ENCODE measurements at regions not wholly inside any gene's neighbourhood (a gene's known extent, or its start where the extent isn't known, plus 50 kb on each side); places are given as distances from the start of the nearest gene placed in this dataset.
A peak's percentile ranks its signal among the peaks of the same experiment; 100 is the strongest.

- H3K27ac ChIP-seq (ENCODE audit: low read depth, low read length, poor library complexity, severe bottlenecking): no peak overlapping the region
- no peak for DNase-seq (ENCODE audit: low spot score)
- H3K4me3 ChIP-seq (ENCODE audit: low read depth, low read length, poor library complexity, severe bottlenecking): no peak overlapping the region
- H3K36me3 ChIP-seq (ENCODE audit: insufficient read depth, low read length, poor library complexity, severe bottlenecking): no peaks in the 10 kb centered on the region
- intact Hi-C loops (cut with micrococcal nuclease; ENCODE audit: unreplicated experiment): loop anchor here (10.0 kb wide), 1 partner anchor 195 kb away; no protein-coding TSS in a partner anchor
- H3K4me1 ChIP-seq (ENCODE audit: insufficient read depth, low read length, poor library complexity, severe bottlenecking): no peaks in the 10 kb centered on the region
- no TSS peak for BruUV-seq (replicated peaks)
- ChIA-PET CTCF (no interaction called here), POLR2A (ENCODE audit: low non-redundant PET) (no interaction called here)
- no peaks in the 10 kb centered on the region for H3K9me3 ChIP-seq (ENCODE audit: low read depth, low read length, poor library complexity, severe bottlenecking)
- H3K27me3 ChIP-seq (replicated peaks; ENCODE audit: insufficient read depth, low read depth, low read length, poor library complexity): no peaks in the 10 kb centered on the region
- TF ChIP-seq EZH2 (IDR thresholded peaks at IDR 0.05; ENCODE audit: borderline replicate concordance, low read depth, low read length, poor library complexity, severe bottlenecking): no peak
- no peak for TF ChIP-seq CTCF (conservative IDR thresholded peaks at IDR 0.05; ENCODE audit: low read depth, low read length)
Measured at GRCh38 chr14:86050072-86050683, 520.2 kb downstream of the FLRT2 start.

- no peaks in the 10 kb centered on the region for H3K36me3 ChIP-seq (ENCODE audit: insufficient read depth, low read length, poor library complexity, severe bottlenecking)
- POLR2A ChIA-PET (ENCODE audit: low non-redundant PET): no interaction called here
- CTCF ChIA-PET: no interaction called here
- no peak for TF ChIP-seq EZH2 (IDR thresholded peaks at IDR 0.05; ENCODE audit: borderline replicate concordance, low read depth, low read length, poor library complexity, severe bottlenecking)
- no peak for TF ChIP-seq CTCF (conservative IDR thresholded peaks at IDR 0.05; ENCODE audit: low read depth, low read length)
- intact Hi-C loops (cut with micrococcal nuclease; ENCODE audit: unreplicated experiment): no loop called here
- no peaks in the 10 kb centered on the region for H3K27me3 ChIP-seq (replicated peaks; ENCODE audit: insufficient read depth, low read depth, low read length, poor library complexity)
- no peaks in the 10 kb centered on the region for H3K4me1 ChIP-seq (ENCODE audit: insufficient read depth, low read length, poor library complexity, severe bottlenecking)
- BruUV-seq (replicated peaks): no TSS peak
- H3K4me3 ChIP-seq (ENCODE audit: low read depth, low read length, poor library complexity, severe bottlenecking): no peak overlapping the region
- no peak overlapping the region for H3K27ac ChIP-seq (ENCODE audit: low read depth, low read length, poor library complexity, severe bottlenecking)
- DNase-seq (ENCODE audit: low spot score): no peak
- no peaks in the 10 kb centered on the region for H3K9me3 ChIP-seq (ENCODE audit: low read depth, low read length, poor library complexity, severe bottlenecking)
Measured at GRCh38 chr14:86039176-86039575, 509.2 kb downstream of the FLRT2 start.

GRCh38 chr14:86038387-86039042, 508.6 kb downstream of the FLRT2 start:
- CTCF ChIA-PET: interaction anchor here (0.5 kb wide), 1 partner anchor 1999 kb away, joined by 5 read pairs; no protein-coding TSS in a partner anchor
- TF ChIP-seq CTCF (conservative IDR thresholded peaks at IDR 0.05; ENCODE audit: low read depth, low read length) (peak; percentile 83), EZH2 (IDR thresholded peaks at IDR 0.05; ENCODE audit: borderline replicate concordance, low read depth, low read length, poor library complexity, severe bottlenecking) (no peak)
- no peaks in the 10 kb centered on the region for H3K9me3 ChIP-seq (ENCODE audit: low read depth, low read length, poor library complexity, severe bottlenecking)
- no peak overlapping the region for H3K27ac ChIP-seq (ENCODE audit: low read depth, low read length, poor library complexity, severe bottlenecking)
- peaks cover 5% of the 10 kb centered on the region for H3K4me1 ChIP-seq (ENCODE audit: insufficient read depth, low read length, poor library complexity, severe bottlenecking)
- POLR2A ChIA-PET (ENCODE audit: low non-redundant PET): no interaction called here
- H3K27me3 ChIP-seq (replicated peaks; ENCODE audit: insufficient read depth, low read depth, low read length, poor library complexity): no peaks in the 10 kb centered on the region
- peak; percentile 72 for DNase-seq (ENCODE audit: low spot score)
- intact Hi-C loops (cut with micrococcal nuclease; ENCODE audit: unreplicated experiment): no loop called here
- no peaks in the 10 kb centered on the region for H3K36me3 ChIP-seq (ENCODE audit: insufficient read depth, low read length, poor library complexity, severe bottlenecking)
- H3K4me3 ChIP-seq (ENCODE audit: low read depth, low read length, poor library complexity, severe bottlenecking): no peak overlapping the region
- no TSS peak for BruUV-seq (replicated peaks)
